ENCODE measurements at regions not wholly inside any gene's neighbourhood (a gene's known extent, or its start where the extent isn't known, plus 50 kb on each side); places are given as distances from the start of the nearest gene placed in this dataset.
"Not testable (repeated sequence)": the region's sequence is repeated elsewhere in the genome, so short reads cannot be mapped to it uniquely, and the experiment has no call there.

DNA sequence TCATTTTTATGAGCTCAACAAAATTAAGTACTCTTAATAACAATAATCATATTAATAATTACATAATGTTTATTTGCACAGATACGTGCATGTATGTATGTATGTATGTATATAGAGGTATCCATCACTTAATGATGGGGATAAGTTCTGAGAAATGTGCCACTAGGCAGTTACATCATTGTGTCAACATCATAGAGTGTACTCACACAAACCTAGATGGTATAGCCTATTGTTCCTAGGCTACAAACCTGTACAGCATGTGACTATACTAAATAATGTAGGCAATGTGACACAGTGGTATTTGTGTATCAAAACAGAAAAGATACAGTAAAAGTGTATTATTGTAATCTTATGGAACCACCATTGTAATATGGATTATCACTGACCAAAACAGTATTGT is 874.7 kb upstream of the GBE1 start:
- no peak for DNase-seq
- intact Hi-C loops (cut with DNase I), result no loop called here

DNA sequence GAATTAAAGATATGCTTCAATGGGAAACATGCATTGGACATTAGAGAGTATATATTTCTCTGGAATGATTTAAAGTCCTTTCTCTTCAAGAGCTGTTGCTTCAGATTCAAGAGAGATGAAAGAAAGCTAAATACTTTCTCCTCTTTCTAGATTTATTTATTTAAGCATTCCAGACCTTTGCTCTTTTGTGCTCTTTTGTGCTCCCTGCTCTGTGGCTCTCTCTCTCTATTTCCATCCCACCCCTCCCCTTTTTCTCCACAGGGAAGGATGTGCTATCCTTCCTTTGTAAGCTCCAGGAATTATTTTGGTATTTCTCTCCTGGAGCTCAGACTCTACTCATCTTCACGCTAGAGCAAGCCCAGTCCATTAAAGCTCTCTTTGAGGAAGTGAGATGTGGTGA is 871.9 kb upstream of the GBE1 start:
- intact Hi-C loops (cut with DNase I), result no loop called here

DNA sequence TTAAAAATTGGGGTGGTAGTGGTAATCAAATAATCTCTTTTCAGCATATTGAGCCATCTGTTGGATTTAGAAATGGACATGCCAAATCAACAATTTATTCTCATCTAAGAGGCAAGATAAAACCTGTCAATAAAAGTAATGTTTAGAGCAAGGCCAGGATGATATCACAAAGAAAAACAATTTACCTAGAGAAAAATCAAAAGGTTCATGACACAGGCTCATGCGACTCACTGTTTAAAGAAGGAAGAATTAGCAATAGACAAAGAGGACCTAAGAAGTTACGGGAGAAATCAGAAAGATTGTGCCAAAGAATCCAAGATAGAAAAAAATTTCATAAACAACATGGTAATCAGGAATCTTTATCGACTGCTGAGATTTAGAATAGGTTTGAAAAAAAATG is 868.5 kb upstream of the GBE1 start:
- no peak for DNase-seq
- intact Hi-C loops (cut with DNase I), result no loop called here

More for the DNA sequence above, 871.9 kb upstream of the GBE1 start:
- DNase-seq, result no peak

DNA sequence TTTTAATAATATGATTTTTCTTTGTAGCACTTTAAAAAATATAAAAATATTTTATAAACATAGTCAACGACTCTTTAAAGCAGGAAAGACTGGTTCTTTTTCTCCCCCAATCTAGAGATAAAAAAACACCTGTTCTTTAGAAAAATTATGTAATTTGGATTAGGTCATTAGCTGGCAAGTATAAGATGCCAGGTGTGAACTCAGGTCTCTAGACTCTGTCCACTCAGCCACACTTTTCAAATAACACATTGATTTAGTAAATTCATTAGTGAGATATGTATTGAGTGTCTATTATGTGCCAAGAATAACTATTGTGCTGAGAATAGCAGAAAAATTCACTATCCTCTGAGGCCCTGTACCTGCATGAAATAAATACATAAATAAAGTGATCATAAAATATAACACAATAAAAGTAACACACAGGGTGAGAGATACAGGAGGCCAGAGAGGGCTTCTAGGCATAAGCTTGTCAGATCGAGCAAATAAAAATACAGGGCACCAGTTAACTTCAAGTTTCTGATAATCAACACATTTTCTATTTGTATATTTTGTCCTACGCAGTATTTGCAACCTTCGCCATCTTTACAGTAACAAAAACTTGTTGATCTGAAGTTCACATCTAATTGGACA is 867.1 kb upstream of the GBE1 start:
- DNase-seq, result no peak
- intact Hi-C loops (cut with DNase I), result no loop called here

DNA sequence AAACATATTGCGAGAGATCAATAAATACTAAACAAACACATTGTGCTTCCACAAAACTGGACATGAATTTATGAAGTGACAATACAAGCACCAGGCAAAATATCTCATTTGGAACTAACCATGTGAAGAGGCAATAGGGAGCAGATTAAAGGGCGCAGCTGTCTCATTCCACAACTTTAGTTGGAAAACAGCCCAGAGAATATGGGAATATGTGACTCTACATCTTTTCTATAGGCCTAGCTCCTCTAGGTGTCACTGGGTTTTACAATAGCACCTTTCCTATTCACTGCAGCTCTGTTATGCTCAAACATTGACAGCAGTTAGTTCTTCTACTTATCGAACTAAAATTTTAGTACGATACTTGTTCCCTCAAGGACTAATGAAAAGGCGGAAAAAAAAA is 866.3 kb upstream of the GBE1 start:
- no peak for DNase-seq
- intact Hi-C loops (cut with DNase I), result no loop called here

DNA sequence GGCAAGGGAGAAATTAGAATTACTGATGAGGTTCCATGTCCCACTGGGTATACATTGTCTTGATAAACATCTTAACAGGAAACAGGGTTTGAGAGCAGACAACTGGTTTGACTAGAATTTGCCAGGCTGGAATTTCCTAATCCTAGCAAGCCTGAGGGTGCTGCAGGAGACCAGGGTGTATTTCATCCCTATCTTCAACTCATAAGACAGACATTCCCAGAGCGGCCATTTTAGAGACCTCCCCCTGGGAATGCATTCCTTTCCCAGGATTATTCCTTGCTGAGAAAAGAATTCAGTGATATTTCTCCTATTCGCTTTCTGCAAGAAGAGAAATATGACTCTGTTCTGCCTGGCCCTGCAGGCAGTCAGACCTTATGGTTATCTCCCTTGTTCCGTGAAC is 859.3 kb upstream of the GBE1 start:
- intact Hi-C loops (cut with DNase I); DNase-seq: not testable (repeated sequence)

DNA sequence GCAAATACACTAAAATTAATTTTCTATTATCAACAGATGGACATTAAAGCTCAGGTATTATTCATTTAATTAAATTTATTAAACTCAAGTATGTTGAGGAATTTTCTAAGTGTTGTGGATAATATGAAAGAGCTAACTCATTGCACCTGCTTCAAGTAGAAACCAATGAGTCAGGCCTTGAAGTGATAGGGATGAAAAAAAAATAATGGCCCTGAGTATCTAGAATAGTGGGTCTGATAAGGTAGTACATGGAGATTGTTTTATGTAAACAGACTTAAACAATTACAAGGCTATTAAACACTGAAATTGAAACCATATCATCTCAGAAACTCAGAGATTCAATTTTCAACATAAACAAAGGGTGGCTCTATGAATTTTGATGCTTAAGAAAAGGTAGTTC is 857.1 kb upstream of the GBE1 start:
- intact Hi-C loops (cut with DNase I), result no loop called here
- DNase-seq, result no peak

DNA sequence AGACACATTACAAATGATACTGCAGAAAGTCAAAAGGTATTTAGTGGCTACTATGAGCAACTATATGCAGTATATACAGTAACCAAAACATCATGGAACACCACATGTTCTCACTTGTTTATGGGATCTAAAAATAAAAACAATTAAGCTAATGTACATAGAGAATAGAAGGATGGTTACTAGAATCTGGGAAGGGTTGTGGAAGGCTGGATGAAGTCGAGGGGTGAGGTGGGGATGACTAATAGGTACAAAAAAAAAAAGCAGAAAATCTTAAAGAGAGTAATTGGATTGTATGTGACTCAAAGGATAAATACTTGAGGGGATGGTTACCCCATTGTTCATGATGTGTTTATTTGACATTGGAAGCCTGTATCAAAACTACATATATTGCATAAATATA is 848.8 kb upstream of the GBE1 start:
- intact Hi-C loops (cut with DNase I), result no loop called here
- DNase-seq, result no peak

DNA sequence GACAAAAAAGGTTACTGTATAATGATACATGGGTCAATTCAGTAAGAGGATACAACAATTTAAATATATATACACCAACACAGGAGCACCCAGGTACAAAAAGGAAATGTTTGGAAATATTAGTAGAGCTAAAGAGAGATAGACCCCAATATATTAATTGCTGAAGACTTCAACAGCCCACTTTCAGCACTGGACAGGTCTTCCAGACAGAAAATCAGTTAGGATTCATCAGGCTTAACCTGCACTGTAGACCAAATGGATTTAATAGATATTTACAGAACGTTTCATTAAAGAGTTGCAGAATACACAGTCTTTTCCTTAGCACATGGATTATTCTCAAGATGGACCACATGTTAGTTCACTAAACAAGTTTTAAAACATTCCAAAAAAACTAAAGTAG is 845.9 kb upstream of the GBE1 start:
- intact Hi-C loops (cut with DNase I), result no loop called here
- no peak for DNase-seq

DNA sequence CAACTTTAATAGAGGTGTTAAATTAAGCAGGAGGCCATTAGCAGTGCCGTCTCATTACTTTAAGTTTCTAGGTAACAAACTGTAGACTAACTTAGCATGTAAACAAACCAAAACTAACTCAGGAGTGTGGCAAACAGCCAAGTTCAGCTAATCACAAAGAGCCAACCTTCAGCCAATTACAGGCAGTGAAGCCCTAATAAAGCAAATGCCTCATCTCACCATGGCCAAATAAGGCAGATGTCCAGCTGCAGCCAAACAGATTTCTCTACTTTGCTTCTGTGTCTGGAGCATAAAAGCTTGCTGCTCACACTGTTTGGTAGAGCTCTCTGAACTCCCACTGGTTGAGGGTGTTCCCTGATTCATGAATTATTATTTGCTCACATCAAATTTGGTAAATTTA is 835.4 kb upstream of the GBE1 start:
- intact Hi-C loops (cut with DNase I), result no loop called here
- no peak for DNase-seq

DNA sequence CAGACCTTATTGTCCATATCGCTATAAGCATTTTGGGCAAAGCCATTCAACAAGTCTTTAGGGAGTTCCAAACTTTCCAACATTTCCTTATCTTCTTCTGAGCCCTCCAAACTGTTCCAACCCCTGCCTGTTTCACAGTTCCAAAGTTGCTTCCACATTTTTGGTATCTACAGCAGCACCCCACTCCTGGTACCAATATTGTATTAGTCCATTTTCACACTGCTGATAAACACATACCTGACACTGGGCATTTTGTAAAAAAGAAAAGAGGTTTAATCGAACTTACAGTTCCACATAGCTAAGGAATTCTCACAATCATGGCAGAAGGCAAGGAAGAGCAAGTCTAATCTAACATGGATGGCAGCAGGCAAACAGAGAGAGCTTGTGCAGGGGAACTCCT is 834.1 kb upstream of the GBE1 start:
- DNase-seq, result no peak
- intact Hi-C loops (cut with DNase I), result no loop called here

DNA sequence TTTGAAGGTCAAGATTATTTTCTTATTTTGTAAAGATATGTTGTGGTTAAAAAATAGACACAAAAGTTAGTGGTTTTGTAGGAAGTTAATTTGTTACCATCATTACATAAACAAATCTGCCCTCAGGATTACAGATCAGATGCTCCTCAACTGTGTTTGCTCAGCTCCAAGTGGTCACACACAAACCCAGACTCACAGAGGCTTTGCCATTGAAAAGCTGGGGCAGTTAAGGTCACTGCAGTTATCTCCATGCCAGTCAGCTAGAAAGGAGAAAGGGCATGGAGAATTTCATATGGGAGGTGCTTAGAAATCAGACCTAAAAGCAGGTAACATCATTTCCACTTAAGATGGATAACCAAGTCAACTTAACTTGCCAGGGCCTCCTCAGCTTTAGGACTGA is 825.7 kb upstream of the GBE1 start:
- DNase-seq, result no peak
- intact Hi-C loops (cut with DNase I), result no loop called here

DNA sequence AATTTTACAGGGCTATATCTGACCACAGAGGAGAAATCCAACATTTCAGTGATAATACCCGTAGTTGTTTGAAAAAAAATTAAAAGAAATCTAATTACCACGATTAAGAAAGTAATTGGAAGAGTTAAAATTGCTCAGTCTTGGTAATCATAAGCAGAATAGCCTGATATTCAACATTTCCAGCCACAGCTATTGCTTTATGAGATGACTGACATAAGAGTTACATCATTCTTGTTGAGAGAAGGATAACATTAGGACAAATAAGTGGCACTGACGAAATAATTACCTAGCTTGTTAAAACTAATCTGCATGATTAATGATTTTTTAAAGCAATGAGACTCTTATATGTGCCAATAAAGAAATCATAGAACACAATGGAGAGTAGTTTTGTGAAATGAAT is 825.0 kb upstream of the GBE1 start:
- no peak for DNase-seq
- intact Hi-C loops (cut with DNase I), result no loop called here

DNA sequence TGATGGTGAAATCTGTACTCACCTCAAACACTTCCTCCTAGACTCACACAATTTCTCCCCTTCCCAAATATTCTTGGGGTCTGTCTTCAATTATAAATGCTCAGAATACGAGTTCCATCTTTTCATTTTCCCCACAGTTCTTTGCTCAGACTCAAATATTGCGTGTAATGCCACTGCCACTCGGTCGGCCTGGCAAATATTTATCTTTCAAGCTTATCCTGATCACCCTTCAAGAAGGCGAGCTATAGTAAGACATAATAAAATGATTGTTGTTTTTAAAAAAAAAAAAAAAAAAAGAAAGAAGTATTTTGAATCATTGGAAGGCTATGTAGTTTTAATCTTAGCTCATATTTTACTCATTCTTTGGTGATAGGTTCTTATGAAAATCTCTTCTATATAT is 824.6 kb upstream of the GBE1 start:
- DNase-seq; intact Hi-C loops (cut with DNase I): not testable (repeated sequence)

DNA sequence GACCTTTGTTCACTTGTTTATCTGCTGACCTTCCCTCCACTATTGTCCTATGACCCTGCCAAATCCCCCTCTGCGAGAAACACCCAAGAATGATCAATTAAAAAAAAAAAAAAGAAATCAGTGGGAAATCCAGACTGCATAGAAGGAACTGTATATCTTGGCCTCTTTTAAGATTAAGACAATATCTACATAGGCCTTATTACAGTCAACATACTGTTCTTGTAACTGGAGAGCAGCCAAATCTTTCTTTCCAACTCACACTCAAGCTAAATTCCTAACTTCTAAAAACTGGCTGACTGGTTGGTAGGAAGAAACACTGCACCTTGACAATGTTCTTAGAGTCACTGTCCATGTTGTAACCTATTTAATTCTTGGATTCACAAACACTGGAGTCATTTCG is 824.1 kb upstream of the GBE1 start:
- intact Hi-C loops (cut with DNase I); DNase-seq: not testable (repeated sequence)

DNA sequence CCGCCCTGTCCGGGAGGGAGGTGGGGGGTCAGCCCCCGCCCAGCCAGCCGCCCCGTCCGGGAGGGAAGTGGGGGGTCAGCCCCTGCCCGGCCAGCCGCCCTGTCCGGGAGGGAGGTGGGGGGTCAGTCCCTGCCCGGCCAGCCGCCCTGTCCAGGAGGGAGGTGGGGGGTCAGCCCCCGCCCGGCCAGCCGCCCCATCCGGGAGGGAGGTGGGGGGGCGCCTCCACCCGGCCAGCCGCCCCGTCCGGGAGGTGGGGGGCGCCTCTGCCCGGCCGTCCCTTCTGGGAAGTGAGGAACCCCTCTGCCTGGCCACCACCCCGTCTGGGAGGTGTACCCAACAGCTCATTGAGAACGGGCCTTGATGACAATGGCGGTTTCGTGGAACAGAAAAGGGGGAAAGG is 823.4 kb upstream of the GBE1 start:
- intact Hi-C loops (cut with DNase I), result not testable (repeated sequence)
- peak in 1 of 10 donors; percentile 28 for DNase-seq

DNA sequence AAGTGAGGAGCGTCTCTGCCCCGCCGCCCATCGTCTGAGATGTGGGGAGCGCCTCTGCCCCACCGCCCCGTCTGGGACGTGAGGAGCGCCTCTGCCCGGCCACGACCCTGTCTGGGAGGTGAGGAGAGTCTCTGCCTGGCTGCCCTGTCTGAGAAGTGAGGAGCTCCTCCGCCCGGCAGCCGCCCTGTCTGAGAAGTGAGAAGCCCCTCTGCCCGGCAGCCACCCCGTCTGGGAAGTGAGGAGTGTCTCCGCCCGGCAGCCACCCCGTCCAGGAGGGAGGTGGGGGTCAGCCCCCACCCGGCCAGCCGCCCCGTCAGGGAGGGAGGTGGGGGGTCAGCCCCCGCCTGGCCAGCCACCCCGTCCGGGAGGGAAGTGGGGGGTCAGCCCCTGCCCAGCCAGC is 823.0 kb upstream of the GBE1 start:
- DNase-seq, result peak in 3 of 10 donors; percentile 33 to 71 (median 65)
- intact Hi-C loops (cut with DNase I), result not testable (repeated sequence)

DNA sequence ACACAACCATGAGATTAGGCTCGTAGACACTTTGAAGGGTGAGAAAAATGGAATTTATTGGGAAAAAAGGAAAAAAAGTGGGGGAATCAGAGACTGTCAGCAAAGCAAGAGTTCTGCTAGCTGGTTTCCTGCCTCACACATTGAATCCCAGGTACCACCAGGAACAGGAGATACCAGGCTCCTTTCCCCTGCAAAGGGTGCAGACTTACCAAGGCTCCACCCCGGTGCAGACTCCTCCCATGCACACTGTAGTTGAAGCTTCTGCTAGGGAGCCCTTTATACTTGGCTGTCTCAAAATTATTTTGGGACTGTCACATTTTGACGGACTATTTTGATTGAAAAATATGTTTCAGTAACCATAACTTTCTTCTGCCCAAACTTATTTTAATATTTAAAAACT is 819.9 kb upstream of the GBE1 start:
- intact Hi-C loops (cut with DNase I), result no loop called here
- DNase-seq, result peak in 1 of 10 donors; percentile 42

DNA sequence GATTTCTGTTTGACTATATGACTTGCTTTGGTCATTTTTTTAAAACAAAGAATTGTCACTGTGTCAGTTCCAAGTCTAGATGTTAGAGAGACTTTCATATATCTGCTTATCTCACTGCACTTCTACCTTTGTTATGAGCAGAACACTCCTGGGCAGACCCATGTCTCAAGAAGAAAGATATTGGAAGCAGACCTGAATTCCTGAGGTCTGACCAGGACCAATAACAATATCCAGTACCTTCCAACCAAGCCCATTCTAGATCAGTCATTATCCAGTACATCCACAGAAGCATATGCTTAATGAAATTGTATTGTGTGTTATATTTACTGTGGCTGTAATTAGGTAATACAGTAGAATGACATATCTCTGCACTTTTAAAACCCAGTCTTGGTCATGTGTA is 811.3 kb upstream of the GBE1 start:
- DNase-seq, result no peak
- intact Hi-C loops (cut with DNase I), result no loop called here

DNA sequence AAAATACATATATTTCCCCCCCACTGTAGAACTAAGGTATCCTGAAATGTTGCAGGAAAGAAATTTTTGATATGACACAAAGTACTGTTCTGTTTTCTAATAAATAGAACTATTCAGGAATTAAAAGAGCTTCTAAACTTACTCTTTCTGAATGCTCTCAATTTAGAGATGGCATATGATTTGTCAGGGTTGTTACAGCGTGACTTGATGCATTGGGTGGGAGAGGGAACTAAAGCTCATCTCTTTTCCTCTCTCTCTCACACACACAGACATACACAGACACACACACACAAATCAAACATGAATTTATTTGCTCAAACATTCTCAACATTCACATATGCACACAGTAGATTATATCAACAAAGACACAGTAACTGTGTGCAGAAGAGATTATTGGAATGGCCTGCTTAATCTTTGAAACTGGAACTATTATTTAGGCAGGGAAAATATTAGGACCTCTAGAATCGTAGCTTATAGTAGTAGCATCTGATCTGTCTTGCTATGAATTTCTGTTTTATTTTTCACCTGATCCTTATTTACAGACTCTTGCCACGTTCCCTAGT is 807.4 kb upstream of the GBE1 start:
- intact Hi-C loops (cut with DNase I), result no loop called here
- DNase-seq, result no peak

DNA sequence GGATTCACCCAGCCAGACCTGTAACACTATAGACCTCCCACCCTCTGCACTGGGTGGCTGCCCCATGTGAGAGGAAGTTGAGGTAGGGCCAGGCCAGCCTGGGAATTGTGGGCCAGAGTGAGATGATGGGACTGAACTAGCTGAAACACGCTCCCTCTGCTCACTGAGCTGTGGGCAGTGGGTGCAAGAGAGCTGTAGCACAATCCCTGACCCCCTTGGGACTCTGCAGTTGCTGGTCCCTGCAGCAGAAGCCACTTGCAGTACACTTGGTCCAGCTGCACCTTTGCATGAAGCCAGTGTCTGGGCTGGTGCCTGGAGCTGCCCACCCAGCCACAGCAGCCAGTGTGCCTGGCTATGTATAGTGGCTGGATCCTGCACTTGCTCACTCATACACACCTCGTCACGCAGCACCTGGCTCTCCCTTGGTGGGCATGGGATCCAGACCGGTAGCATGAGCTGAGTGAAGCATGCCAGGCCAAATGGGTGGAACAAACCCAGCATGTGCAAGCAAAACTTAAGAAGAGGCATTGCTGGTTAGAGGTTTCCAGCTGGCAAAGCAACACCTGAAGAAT is 805.7 kb upstream of the GBE1 start:
- peak in 3 of 10 donors; percentile 44 to 74 (median 60) for DNase-seq
- intact Hi-C loops (cut with DNase I), result no loop called here

DNA sequence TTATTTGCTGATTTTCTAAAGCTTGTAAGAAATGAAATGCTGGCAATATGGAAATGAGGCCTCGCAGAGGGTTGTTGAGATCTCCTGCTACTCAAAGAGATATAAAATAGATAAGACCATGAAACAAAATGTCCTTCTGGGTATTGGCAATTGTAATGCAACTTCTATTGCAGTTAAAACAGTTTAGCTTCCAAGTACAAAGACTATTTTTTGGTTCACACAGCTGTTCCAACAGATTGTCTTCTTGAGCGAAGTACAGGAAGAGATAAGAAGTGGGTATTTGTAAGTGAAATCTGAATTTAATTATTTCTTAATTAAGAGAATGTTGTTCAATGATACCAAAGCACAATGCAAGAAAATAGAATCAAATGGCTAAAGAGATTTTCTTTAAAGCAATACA is 801.5 kb upstream of the GBE1 start:
- intact Hi-C loops (cut with DNase I), result no loop called here
- no peak for DNase-seq

DNA sequence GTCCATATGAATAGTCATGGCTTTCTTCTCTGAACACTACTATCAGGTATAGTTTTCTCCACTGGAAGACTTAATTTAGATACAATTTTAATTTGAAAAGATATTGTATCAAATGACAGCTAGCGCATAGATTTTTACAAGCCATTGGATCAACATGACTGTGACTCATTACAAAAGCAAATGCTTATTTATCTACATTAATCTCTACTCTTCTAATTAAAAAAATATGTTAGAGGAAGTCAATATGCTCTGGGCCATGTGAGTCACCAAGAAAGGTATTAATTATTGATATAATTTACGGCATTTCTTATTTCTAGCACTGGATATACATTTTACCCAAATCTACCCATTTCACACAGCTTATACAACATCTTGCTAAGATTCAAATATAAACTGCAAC is 800.3 kb upstream of the GBE1 start:
- no peak for DNase-seq
- intact Hi-C loops (cut with DNase I), result no loop called here
